Choroid plexus epithelial cell (primary cell): ENCODE measurements at regions not wholly inside any gene's neighbourhood (a gene's known extent, or its start where the extent isn't known, plus 50 kb on each side); places are given as distances from the start of the nearest gene placed in this dataset.

Source experiments
- DNase-seq: peaks from one replicate; pipeline ENCODE4 v3.0.0-alpha.2; 2010; ENCODE audit warnings: low read depth
- H3K4me3 ChIP-seq: 2 replicates; pipeline ENCODE4 v1.5.1; 2011; ENCODE audit warnings: low read depth, mild to moderate bottlenecking, control low read depth, low read length, moderate library complexity
- CTCF ChIP-seq: conservative IDR thresholded peaks from 2 replicates; pipeline ENCODE4 v1.5.1; 2011; ENCODE audit warnings: low read depth, mild to moderate bottlenecking, control low read depth, inconsistent platforms, low read length, moderate library complexity

- no peak for DNase-seq
- no peak for TF ChIP-seq CTCF
- H3K4me3 ChIP-seq = no peak overlapping the region
These were observed 315.8 kb downstream of the TEX29 start for GRCh38 chr13:111636271-111636670.

DNA sequence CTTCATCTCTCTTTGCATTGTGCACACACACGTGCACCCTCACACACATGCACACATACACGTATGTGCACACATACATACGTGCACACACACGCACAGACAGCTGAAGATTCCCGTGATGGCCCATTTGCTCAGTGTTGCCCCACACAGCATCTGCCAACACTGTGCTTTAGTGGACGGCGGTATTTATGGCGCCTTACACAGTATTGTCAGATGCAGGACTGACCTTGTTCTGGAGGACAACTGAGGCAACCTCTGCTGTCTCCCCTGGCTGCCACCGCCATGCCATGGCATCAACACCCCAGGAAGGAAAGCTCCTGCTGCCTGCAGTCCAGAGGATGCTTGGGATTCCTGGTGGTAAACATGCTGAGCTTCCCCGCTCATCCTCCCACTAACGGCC is 316.4 kb downstream of the TEX29 start:
- DNase-seq = no peak
- no peak overlapping the region for H3K4me3 ChIP-seq
- TF ChIP-seq CTCF = no peak

- TF ChIP-seq CTCF = no peak
- no peak for DNase-seq
- H3K4me3 ChIP-seq = no peak overlapping the region
These were observed 316.9 kb downstream of the TEX29 start for GRCh38 chr13:111637365-111637764.

DNA sequence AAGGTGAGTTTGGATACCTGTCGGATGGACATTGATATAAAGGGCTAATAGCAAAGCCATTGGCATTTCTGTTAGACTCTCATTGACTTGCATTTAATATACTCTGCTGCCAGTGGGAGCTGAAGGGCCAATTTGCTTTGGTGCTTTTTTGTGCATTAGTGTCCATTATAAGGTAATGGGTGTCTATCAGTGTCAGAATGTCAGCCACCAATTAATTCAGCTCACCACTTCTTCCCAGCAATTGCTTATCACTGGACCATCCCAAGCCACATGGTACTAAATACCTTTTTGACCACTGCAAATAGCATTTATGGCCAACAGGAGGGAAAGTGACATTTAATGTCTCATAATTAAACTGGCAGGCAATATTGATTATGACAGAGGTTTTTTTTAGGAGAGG is 317.8 kb downstream of the TEX29 start:
- no peak for TF ChIP-seq CTCF

DNA sequence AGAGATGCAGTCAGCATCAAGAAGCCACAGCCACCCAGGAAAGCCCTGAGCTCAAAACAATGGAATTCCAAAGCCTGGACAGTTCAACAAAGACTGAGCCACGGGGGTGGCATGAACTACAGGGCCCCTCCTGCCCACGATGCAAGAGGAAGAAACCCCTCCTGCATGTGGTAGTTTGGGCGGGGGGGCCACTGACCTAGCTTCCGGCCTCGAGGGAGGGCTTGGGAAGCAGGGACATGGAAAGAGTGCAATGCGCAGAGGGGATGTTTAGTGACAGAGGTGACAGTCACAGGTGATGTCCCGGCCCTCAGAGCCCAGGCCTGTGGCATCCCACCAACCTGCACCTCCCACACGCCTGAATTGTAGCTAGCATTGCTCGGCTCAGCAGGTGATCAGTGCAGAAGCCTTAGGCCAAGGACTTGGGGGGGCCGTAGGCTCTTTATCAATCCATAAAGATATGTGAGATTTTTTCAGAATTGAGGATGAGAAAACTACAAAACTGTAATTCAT is 318.8 kb downstream of the TEX29 start:
- TF ChIP-seq CTCF = no peak
- DNase-seq = no peak
- no peak overlapping the region for H3K4me3 ChIP-seq

More for the DNA sequence above, 317.8 kb downstream of the TEX29 start:
- no peak for DNase-seq
- H3K4me3 ChIP-seq = no peak overlapping the region

DNA sequence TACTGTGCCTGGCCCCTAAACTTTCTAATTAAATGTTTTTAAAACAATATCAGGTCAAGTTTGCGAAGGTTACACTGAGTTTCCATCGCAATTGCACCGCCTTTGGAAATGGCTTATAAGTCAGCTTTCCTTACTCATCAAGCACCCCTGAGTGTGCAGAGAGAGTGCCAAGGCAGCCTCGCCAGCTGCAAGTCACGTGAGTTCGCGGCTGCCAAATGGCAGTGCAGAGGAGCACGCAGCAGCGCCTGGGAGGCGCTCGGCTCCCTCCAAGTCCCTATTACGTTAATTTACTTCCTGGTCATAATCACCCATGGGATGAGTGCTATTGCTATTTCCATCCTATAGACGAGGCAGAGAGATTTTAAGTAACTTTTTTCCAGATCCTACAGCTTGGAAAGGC is 319.6 kb downstream of the TEX29 start:
- no peak overlapping the region for H3K4me3 ChIP-seq
- no peak for DNase-seq
- no peak for TF ChIP-seq CTCF

GRCh38 chr13:111640476-111640875 is 320.0 kb downstream of the TEX29 start:
- TF ChIP-seq CTCF = no peak
- H3K4me3 ChIP-seq = no peak overlapping the region
- no peak for DNase-seq
